Germinal center (tissue), 1 donor: ENCODE measurements at regions not wholly inside any gene's neighbourhood (a gene's known extent, or its start where the extent isn't known, plus 50 kb on each side); places are given as distances from the start of the nearest gene placed in this dataset.
A peak's percentile ranks its signal among the peaks of the same experiment; 100 is the strongest.

Experiments
- DNase-seq: peaks from one replicate; pipeline ENCODE4 v3.0.0; 2012; ENCODE audit warnings: mixed read lengths, low spot score

GRCh38 chrX:114332766-114333165 lies 251.1 kb upstream of the HTR2C start:
- no peak for DNase-seq

GRCh38 chrX:114334473-114334982 lies 249.4 kb upstream of the HTR2C start:
- DNase-seq, result no peak

GRCh38 chrX:114338870-114339269 lies 245.0 kb upstream of the HTR2C start:
- no peak for DNase-seq

- peak; percentile 2 for DNase-seq
Observed at GRCh38 chrX:114344756-114345349, 239.0 kb upstream of the HTR2C start.

GRCh38 chrX:114361076-114361725 lies 222.7 kb upstream of the HTR2C start:
- no peak for DNase-seq

GRCh38 chrX:114363346-114363745 lies 220.5 kb upstream of the HTR2C start:
- no peak for DNase-seq

GRCh38 chrX:114365065-114365834 lies 218.6 kb upstream of the HTR2C start:
- DNase-seq, result no peak

- no peak for DNase-seq
Observed at GRCh38 chrX:114372937-114373336, 210.9 kb upstream of the HTR2C start.

GRCh38 chrX:114390251-114390796 lies 193.6 kb upstream of the HTR2C start:
- DNase-seq, result no peak
